DMS 273 (cell line): ENCODE measurements at regions not wholly inside any gene's neighbourhood (a gene's known extent, or its start where the extent isn't known, plus 50 kb on each side); places are given as distances from the start of the nearest gene placed in this dataset.

Experiments
- DNase-seq: peaks from one replicate; lab custom pipeline; 2025; ENCODE audit not compliant: unreplicated experiment; lab: John Stamatoyannopoulos, UW

GRCh38 chr3:63199606-63200005 is 78.5 kb upstream of the SYNPR start:
- no peak for DNase-seq

- DNase-seq: no peak
Observed at GRCh38 chr3:63202529-63202928, 75.6 kb upstream of the SYNPR start.

- DNase-seq: no peak
Observed at GRCh38 chr3:63207066-63207590, 71.0 kb upstream of the SYNPR start.

GRCh38 chr3:63228087-63228486 is 50.0 kb upstream of the SYNPR start:
- DNase-seq: no peak
